Liver (tissue), 3 donors: ENCODE measurements at regions not wholly inside any gene's neighbourhood (a gene's known extent, or its start where the extent isn't known, plus 50 kb on each side); places are given as distances from the start of the nearest gene placed in this dataset.

Source experiments
- JUND ChIP-seq, 2 donors: IDR thresholded peaks; 2 replicates each; pipeline ENCODE4 v1.6.1; 2016; ENCODE audit warnings: antibody characterized with exemption in 2 of 2
- RAD21 ChIP-seq, 2 donors: IDR thresholded peaks; 2 replicates each; pipeline ENCODE4 v1.6.1; 2016; ENCODE audit warnings: antibody characterized with exemption in 2 of 2, mild to moderate bottlenecking in 2 of 2
- RXRA ChIP-seq, 2 donors: IDR thresholded peaks; 2 replicates each; pipeline ENCODE4 v1.6.1; 2017 to 2018; ENCODE audit warnings: antibody characterized with exemption in 2 of 2, mild to moderate bottlenecking in 1 of 2
- SP1 ChIP-seq: IDR thresholded peaks from 2 replicates; pipeline ENCODE4 v1.6.1; 2018; ENCODE audit warnings: antibody characterized with exemption, mild to moderate bottlenecking
- TF ChIP-seq, protein P1 (sequence below): fragments of 150-350 bp; IDR thresholded peaks from 2 replicates; pipeline ENCODE4 v1.5.1; 2017; ENCODE audit warnings: improper control_type of control experiment, low read depth, low read length; ENCODE audit not compliant: missing input control
- TF ChIP-seq, protein P2 (sequence below): IDR thresholded peaks from 2 replicates; pipeline ENCODE4 v1.6.1; 2016; ENCODE audit warnings: antibody characterized with exemption
- donor health status: healthy.
- donor health status: healthy.

- no peak for TF ChIP-seq RXRA (IDR thresholded peaks at IDR 0.05)
- TF ChIP-seq, protein P1, sequence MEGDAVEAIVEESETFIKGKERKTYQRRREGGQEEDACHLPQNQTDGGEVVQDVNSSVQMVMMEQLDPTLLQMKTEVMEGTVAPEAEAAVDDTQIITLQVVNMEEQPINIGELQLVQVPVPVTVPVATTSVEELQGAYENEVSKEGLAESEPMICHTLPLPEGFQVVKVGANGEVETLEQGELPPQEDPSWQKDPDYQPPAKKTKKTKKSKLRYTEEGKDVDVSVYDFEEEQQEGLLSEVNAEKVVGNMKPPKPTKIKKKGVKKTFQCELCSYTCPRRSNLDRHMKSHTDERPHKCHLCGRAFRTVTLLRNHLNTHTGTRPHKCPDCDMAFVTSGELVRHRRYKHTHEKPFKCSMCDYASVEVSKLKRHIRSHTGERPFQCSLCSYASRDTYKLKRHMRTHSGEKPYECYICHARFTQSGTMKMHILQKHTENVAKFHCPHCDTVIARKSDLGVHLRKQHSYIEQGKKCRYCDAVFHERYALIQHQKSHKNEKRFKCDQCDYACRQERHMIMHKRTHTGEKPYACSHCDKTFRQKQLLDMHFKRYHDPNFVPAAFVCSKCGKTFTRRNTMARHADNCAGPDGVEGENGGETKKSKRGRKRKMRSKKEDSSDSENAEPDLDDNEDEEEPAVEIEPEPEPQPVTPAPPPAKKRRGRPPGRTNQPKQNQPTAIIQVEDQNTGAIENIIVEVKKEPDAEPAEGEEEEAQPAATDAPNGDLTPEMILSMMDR: no peak
- no peak for TF ChIP-seq SP1
- TF ChIP-seq JUND (IDR thresholded peaks at IDR 0.05): no peak
- TF ChIP-seq, protein P2, sequence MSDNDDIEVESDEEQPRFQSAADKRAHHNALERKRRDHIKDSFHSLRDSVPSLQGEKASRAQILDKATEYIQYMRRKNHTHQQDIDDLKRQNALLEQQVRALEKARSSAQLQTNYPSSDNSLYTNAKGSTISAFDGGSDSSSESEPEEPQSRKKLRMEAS: no peak
- no peak for TF ChIP-seq RAD21 (IDR thresholded peaks at IDR 0.05)
Observed at GRCh38 chr1:227378871-227379554, 60.7 kb upstream of the CDC42BPA start.
